ENCODE measurements at regions not wholly inside any gene's neighbourhood (a gene's known extent, or its start where the extent isn't known, plus 50 kb on each side); places are given as distances from the start of the nearest gene placed in this dataset.
"Not testable (repeated sequence)": the region's sequence is repeated elsewhere in the genome, so short reads cannot be mapped to it uniquely, and the experiment has no call there.

GRCh38 chr7:13107291-13107690, 419.9 kb downstream of the ARL4A start:
- DNase-seq = no peak

- DNase-seq = no peak
These were observed 420.6 kb downstream of the ARL4A start for GRCh38 chr7:13108061-13108460.

GRCh38 chr7:13109201-13109600, 421.8 kb downstream of the ARL4A start:
- no peak for DNase-seq

GRCh38 chr7:13110107-13110506, 422.7 kb downstream of the ARL4A start:
- no peak for DNase-seq

DNA sequence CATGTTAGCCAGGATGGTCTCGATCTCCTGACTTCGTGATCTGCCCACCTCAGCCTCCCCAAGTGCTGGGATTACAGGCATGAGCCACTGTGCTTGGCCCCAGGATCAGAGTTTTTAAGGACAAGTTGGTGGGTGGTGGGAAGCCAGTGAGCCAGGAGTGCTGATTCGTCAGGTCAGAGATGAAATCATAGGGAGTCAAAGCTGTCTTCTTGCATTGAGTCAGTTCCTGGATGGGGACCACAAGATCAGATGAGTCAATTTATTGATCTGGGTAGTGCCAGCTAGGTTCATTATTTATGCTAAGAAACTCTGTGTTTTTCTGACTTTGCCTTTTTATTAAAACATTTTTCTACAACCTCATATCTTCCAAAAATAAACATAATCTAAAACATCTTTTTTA, 423.8 kb downstream of the ARL4A start:
- DNase-seq = no peak

DNA sequence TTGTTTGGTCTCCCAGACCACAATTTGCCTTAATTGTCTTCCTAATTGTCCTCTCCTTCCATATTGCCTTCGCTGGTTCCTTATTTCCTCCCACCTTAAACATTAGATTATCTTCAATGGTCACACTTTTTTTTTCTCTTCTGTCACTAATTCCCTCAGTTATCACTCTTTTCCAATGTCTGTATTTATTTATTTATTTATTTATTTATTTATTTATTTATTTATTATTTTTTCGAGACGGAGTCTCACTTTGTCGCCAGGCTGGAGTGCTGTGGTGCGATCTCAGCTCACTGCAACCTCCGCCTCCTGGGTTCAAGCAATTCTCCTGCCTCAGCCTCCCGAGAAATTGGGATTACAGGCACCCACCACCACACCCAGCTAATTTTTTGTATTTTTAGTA, 426.8 kb downstream of the ARL4A start:
- not testable (repeated sequence) for DNase-seq

GRCh38 chr7:13115157-13115772, 427.8 kb downstream of the ARL4A start:
- DNase-seq = no peak

GRCh38 chr7:13115855-13116254, 428.4 kb downstream of the ARL4A start:
- no peak for DNase-seq

DNA sequence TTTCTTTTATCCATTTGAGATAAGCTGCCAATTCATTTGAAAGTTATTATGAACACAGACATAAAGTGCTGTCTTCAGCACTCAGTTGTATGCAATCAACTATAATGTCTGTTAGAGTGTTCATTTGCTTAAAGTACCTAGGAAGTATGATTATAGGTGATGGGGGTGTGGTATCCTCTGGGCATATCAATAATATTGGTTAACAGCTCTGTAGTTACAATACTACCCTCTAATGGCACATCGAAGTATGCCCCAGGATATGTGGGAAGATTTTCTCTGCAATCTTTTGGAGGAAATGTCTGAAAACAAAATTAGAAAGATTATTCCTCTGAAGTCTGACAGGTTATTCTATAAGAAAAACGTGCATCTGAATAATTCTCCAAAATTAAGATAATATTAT, 429.7 kb downstream of the ARL4A start:
- DNase-seq = no peak

DNA sequence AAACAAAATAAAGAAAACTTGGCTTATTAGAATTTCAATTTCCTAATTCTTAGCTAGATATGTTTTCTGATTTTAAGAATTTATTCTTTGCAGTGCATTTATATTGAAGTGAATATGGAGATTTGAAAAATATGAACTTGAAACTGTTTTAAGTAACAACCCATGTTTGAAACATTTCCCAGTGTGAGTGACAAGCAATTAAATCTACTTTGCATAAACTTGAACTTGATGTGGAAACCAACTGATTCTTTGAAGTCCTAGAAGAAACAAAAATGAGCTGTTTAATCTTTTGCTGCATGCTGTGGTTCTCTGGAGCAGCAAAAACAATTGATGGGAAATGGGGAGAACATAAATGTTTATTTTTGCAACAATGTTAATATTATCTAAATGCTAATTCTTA, 430.2 kb downstream of the ARL4A start:
- no peak for DNase-seq

GRCh38 chr7:13124629-13125028, 437.2 kb downstream of the ARL4A start:
- not testable (repeated sequence) for DNase-seq

- no peak for DNase-seq
These were observed 438.9 kb downstream of the ARL4A start for GRCh38 chr7:13126347-13126746.

DNA sequence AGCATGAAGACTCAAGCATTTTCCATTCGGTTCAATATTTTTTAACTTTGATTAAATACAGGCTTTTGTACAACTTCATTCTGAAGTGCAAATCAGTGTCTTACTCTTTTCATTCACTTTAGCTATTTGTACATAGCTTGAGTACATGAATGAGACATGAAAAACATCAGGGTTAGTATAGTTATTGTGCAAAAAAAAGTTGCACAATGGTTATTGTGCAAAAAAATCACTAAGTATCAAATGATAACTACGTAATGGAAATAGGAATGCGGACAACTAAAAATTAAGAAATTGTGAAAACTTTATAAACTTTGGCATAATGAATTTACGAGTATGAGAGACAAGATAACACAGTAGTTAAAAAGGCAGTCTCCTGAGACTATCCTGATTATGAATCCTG, 442.9 kb downstream of the ARL4A start:
- DNase-seq = no peak

DNA sequence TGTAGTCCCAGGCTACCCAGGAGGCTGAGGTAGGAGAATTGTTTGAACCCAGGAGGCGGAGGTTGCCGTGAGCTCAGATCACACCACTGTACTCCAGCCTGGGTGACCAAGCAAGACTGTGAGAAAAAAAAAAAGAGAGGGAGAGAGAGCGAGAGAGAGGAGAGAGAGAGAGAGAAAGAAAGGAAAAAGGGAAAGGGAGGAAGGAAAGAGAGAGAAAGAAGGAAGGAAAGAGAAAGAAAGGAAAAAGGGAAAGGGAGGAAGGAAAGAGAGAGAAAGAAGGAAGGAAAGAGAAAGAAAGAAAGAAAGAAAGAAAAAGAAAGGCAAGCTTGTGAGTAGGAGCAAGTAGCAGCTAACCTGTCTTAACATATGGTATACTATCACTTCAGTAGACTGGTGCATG, 443.5 kb downstream of the ARL4A start:
- not testable (repeated sequence) for DNase-seq

GRCh38 chr7:13132314-13132713, 444.9 kb downstream of the ARL4A start:
- no peak for DNase-seq

DNA sequence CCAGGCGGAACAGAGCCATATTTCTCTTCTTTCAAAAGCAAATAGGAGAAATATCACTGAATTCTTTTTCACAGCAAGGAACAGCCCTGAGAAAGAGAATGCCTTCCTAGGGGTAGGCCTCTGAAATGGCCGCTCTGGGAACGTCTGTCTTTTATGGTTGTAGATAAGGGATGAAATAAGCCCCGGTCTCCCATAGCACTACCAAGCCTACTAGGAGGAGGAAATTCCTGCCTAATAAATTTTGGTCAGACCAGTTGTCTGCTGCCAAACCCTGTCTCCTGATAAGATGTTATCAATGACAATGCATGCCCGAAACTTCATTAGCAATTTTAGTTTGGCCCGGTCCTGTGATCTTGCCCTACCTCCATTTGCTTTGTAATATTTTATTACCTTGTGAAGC, 448.9 kb downstream of the ARL4A start:
- DNase-seq = not testable (repeated sequence)

GRCh38 chr7:13139436-13139835, 452.0 kb downstream of the ARL4A start:
- DNase-seq = no peak

DNA sequence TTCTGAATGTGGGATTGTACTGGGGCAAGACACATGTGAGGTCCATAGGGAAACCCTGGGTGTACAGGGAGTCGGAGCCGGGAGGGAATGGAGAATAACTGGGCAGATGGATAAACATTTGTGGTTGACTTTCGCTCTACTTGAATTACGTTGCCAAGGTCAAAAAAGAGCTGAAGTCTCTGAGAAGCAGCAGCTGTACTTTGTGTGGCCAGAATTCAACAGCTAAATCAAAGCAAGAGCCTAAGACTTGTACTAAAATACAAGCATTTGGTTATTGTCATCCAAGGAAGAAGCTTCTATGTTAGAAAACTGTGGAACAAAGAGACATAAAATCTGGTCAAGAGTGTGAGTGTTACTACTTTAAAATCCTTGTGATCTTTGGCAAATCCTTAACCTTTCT, 457.2 kb downstream of the ARL4A start:
- DNase-seq = no peak

GRCh38 chr7:13148548-13148947, 461.1 kb downstream of the ARL4A start:
- no peak for DNase-seq

- no peak for DNase-seq
These were observed 464.5 kb downstream of the ARL4A start for GRCh38 chr7:13151978-13152377.

DNA sequence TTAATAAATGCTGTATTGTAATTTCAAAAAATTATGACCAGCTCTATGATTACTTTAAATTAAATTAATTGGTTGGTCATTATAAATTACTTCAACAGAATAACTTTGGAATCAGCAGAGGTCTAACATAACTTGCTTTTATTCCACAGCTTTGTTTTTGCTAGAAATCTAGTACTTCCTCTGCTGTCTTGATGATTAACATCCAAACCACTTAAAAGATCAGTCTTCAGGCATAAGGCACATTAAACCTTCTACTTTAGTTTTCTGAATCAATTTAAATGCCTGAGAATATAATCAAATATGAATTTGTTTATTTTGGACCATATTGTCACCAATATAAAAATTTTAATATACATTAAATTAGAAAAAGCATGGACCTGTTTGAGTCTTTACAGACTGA, 465.3 kb downstream of the ARL4A start:
- DNase-seq = no peak

DNA sequence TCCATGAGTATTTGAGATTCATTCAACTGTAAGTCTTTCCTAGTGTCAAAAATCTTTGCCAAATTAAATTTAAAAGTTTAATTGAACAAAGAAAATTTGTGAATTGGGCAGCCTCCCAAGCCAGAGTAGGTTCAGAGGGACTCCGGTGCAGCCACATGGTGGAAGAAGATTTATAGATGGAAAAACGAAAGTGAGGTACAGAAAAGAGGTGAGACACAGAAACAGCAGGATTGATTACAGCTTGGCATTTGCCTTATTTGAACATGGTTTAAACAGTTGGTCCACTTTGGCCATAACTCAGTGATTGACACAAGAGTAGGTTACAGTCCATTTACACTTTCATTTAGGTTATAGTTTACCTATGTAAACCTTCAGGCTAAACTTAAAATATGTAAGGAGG, 465.8 kb downstream of the ARL4A start:
- no peak for DNase-seq

- DNase-seq = no peak
These were observed 466.3 kb downstream of the ARL4A start for GRCh38 chr7:13153742-13154141.

DNA sequence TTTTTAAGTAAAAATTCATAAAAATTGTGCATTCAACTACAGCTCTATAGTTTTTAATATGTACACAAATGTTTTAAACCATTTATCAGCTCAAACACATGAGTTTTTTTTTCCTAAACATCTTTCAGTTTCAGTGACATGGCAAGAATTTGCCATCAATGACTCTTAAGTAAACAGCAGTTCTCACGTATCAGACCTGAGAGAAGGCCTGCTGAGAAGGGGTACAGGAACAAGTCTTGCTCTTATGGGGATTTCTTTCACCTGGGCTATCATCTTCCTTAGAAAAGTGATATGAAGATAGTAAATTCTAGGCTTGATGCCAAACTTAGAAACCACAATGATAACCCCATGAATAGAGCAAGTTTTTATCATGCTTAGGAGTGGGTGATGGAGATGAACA, 467.8 kb downstream of the ARL4A start:
- no peak for DNase-seq

DNA sequence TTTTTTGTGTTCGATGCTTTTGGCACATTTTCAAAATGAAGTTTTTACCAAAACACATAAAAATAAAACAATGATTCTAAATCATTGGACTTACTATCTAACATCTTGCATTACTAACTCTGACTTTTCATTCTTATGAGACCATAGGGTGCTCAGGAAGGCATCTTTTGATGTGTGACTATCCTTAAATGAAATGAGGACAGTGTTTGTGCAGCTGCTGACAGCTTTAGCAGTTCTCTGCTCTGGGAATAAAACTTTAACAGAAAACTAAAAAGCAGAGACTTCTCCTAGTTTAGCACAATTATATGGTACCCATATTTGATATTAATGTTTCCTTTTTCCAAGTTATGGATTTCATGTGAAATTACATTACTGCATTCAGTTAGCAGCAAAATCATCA, 471.6 kb downstream of the ARL4A start:
- DNase-seq = no peak

Measured in SIG-M5 (cell line).